ENCODE measurements at regions not wholly inside any gene's neighbourhood (a gene's known extent, or its start where the extent isn't known, plus 50 kb on each side); places are given as distances from the start of the nearest gene placed in this dataset.

DNA sequence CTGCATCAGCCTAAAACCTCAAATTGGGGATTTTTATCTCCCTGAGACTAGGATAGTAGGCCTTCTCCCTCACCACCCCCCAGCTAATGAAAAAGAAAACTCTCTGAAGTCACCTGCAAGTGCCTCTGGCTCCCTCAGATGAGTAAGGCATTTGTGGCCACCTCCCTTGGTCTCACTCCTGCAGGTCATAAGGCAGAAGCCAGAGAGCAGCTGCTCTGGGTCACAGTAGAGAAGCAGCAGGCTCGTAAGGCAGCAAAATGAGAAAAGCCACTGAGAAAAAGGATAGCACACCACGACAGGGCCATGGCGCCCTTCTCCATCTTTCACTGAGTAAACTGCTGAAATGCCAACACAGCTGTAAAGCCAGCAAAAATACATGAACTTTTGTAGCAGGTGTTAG is 296.7 kb upstream of the DPH6 start:
- TF ChIP-seq NFYB (IDR thresholded peaks at IDR 0.05; ENCODE audit: insufficient read depth, low read depth, low read length): no peak
- no peak for TF ChIP-seq MXI1 (IDR thresholded peaks at IDR 0.05; ENCODE audit: low read depth, low read length)
- no peak for TF ChIP-seq POLR2AphosphoS5 (IDR thresholded peaks at IDR 0.05; ENCODE audit: low read length)
- no peak for TF ChIP-seq POLR2A (IDR thresholded peaks at IDR 0.05; ENCODE audit: low read depth, low read length)
- no peak for TF ChIP-seq BHLHE40 (IDR thresholded peaks at IDR 0.05; ENCODE audit: borderline replicate concordance in 1 of 2, low read depth in 2 of 2, low read length in 1 of 2)
- no peak for TF ChIP-seq NRF1 (conservative IDR thresholded peaks at IDR 0.05; ENCODE audit: low read depth, low read length)
- TF ChIP-seq MYC (IDR thresholded peaks at IDR 0.05; ENCODE audit: insufficient read depth, insufficient read length, insufficient replicate concordance, low read length, severe bottlenecking): no peak
- TF ChIP-seq GABPA (IDR thresholded peaks at IDR 0.05; ENCODE audit: low read depth): no peak

All from GM12878 (cell line).